MM.1S (cell line): ENCODE measurements at regions not wholly inside any gene's neighbourhood (a gene's known extent, or its start where the extent isn't known, plus 50 kb on each side); places are given as distances from the start of the nearest gene placed in this dataset.
"Not testable (repeated sequence)": the region's sequence is repeated elsewhere in the genome, so short reads cannot be mapped to it uniquely, and the experiment has no call there.

ENCODE experiments used
- DNase-seq: peaks from one replicate; pipeline ENCODE4 v3.0.0-alpha.2; 2015
- H2AFZ ChIP-seq: fragments of 300-600 bp; sonication (generic); 2 replicates; pipeline ENCODE4 v1.6.0; 2016; ENCODE audit warnings: antibody characterized with exemption, low read length
- H3F3A ChIP-seq: fragments of 300-600 bp; sonication (generic); 2 replicates; pipeline ENCODE4 v1.6.1; 2016; ENCODE audit warnings: mild to moderate bottlenecking, antibody characterized with exemption, low read length, moderate library complexity, mixed read lengths; ENCODE audit not compliant: insufficient read depth
- H3K27ac ChIP-seq: fragments of 300-600 bp; sonication (generic); 2 replicates; pipeline ENCODE4 v1.5.1; 2016; ENCODE audit warnings: mild to moderate bottlenecking, low read length
- H3K27me3 ChIP-seq: fragments of 300-600 bp; sonication (generic); replicated peaks from 2 replicates; pipeline ENCODE4 v1.6.0; 2016; ENCODE audit warnings: low read length; ENCODE audit not compliant: insufficient read depth
- H3K36me3 ChIP-seq: fragments of 300-600 bp; sonication (generic); replicated peaks from 2 replicates; pipeline ENCODE4 v1.6.1; 2016; ENCODE audit warnings: mild to moderate bottlenecking, low read length, mixed read lengths; ENCODE audit not compliant: insufficient read depth
- H3K4me1 ChIP-seq: fragments of 300-600 bp; sonication (generic); 2 replicates; pipeline ENCODE4 v1.6.1; 2016; ENCODE audit warnings: low read length, mixed read lengths
- H3K4me2 ChIP-seq: fragments of 300-600 bp; sonication (generic); 2 replicates; pipeline ENCODE4 v1.6.0; 2016; ENCODE audit warnings: low read depth, low read length
- H3K4me3 ChIP-seq: fragments of 300-600 bp; sonication (generic); 2 replicates; pipeline ENCODE4 v1.5.1; 2016; ENCODE audit warnings: low read length, mixed read lengths
- H3K79me2 ChIP-seq: fragments of 300-600 bp; sonication (generic); 2 replicates; pipeline ENCODE4 v1.6.1; 2016; ENCODE audit warnings: mixed run types, low read length, mixed read lengths
- H3K9ac ChIP-seq: fragments of 300-600 bp; sonication (generic); 2 replicates; pipeline ENCODE4 v1.6.1; 2016; ENCODE audit warnings: low read length, mixed read lengths
- H3K9me2 ChIP-seq: fragments of 300-600 bp; sonication (generic); replicated peaks from 2 replicates; pipeline ENCODE4 v1.6.1; 2016; ENCODE audit warnings: mild to moderate bottlenecking, low read length, mixed read lengths; ENCODE audit not compliant: insufficient read depth
- H3K9me3 ChIP-seq: fragments of 300-600 bp; sonication (generic); replicated peaks from 2 replicates; pipeline ENCODE4 v1.6.1; 2016; ENCODE audit warnings: mild to moderate bottlenecking, low read length, mixed read lengths; ENCODE audit not compliant: insufficient read depth
- H4K20me1 ChIP-seq: fragments of 300-600 bp; sonication (generic); 2 replicates; pipeline ENCODE4 v1.6.1; 2016; ENCODE audit warnings: mild to moderate bottlenecking, low read length, moderate library complexity, mixed read lengths; ENCODE audit not compliant: insufficient read depth
- EZH2 ChIP-seq: fragments of 300-600 bp; sonication (generic); optimal IDR thresholded peaks from 2 replicates; pipeline ENCODE3; 2017; ENCODE audit warnings: low read depth, mild to moderate bottlenecking, antibody characterized with exemption, low read length, mixed read lengths
- EZH2phosphoT487 ChIP-seq: fragments of 300-600 bp; sonication (generic); IDR thresholded peaks from 2 replicates; pipeline ENCODE4 v1.6.1; 2018; ENCODE audit warnings: antibody characterized with exemption, low read length
- TF ChIP-seq, protein P1 (sequence below): fragments of 300-600 bp; sonication (generic); IDR thresholded peaks from 2 replicates; pipeline ENCODE4 v1.5.1; 2016; ENCODE audit warnings: antibody characterized with exemption, low read length, mixed read lengths

DNA sequence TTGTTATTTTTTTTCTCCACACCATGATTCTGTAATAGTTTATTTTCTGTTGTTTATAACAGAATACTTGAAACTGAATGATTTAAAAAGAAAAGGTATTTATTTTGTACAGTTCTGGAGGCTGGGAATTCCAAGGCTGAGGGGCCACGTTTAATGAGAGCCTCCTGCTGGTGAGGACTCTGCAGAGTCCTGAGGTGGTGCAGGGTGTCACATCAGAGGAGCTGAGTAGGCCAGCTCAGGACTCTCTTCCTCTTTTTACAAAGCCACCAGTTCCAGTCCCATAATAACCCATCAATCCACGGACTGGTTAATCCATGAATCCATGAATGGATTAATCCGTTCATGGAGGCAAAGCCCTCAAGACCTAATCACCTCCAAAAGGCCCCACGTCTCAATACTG is 71.6 kb downstream of the TFAP2A start:
- Histone ChIP-seq H3K36me3 (no peaks in the 10 kb centered on the region), H3K9ac (no peak overlapping the region), H2AFZ (no peak overlapping the region), H3K4me1 (no peaks in the 10 kb centered on the region), H3K4me3 (no peak overlapping the region), H3K9me3 (no peaks in the 10 kb centered on the region), H3K27me3 (no peaks in the 10 kb centered on the region), H3K27ac (no peak overlapping the region), H3K79me2 (no peaks in the 10 kb centered on the region), H3K4me2 (no peak overlapping the region), H3K9me2 (no peaks in the 10 kb centered on the region), H3F3A (no peaks in the 10 kb centered on the region), H4K20me1 (no peaks in the 10 kb centered on the region)
- no peak for TF ChIP-seq EZH2phosphoT487
- TF ChIP-seq EZH2, result no peak
- TF ChIP-seq, protein P1, sequence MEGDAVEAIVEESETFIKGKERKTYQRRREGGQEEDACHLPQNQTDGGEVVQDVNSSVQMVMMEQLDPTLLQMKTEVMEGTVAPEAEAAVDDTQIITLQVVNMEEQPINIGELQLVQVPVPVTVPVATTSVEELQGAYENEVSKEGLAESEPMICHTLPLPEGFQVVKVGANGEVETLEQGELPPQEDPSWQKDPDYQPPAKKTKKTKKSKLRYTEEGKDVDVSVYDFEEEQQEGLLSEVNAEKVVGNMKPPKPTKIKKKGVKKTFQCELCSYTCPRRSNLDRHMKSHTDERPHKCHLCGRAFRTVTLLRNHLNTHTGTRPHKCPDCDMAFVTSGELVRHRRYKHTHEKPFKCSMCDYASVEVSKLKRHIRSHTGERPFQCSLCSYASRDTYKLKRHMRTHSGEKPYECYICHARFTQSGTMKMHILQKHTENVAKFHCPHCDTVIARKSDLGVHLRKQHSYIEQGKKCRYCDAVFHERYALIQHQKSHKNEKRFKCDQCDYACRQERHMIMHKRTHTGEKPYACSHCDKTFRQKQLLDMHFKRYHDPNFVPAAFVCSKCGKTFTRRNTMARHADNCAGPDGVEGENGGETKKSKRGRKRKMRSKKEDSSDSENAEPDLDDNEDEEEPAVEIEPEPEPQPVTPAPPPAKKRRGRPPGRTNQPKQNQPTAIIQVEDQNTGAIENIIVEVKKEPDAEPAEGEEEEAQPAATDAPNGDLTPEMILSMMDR, result no peak
- DNase-seq, result no peak

DNA sequence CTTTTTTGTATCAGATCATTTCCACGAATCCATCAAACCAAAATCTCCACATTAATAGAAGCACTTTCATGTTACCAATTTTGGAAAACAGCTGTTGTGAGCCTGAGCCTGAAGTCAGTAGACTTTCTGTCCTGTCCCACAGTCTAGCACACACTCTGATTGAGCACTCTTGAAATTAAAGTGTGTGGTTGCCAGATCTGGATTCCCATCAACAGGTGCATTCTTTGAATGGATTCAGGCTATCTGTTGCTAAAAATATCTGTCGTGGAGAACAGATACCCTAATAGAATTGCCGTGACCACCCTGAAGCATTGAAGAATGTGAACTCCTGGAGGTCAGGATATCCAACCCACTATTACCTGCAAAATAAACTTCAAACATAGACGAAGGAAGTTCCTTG is 73.3 kb downstream of the TFAP2A start:
- Histone ChIP-seq H3F3A (no peaks in the 10 kb centered on the region), H2AFZ (no peak overlapping the region), H3K9me2 (no peaks in the 10 kb centered on the region), H4K20me1 (no peaks in the 10 kb centered on the region), H3K27me3 (no peaks in the 10 kb centered on the region), H3K4me1 (no peaks in the 10 kb centered on the region), H3K4me2 (no peak overlapping the region), H3K27ac (no peak overlapping the region), H3K4me3 (no peak overlapping the region), H3K36me3 (no peaks in the 10 kb centered on the region), H3K9ac (no peak overlapping the region), H3K79me2 (no peaks in the 10 kb centered on the region), H3K9me3 (no peaks in the 10 kb centered on the region)
- DNase-seq, result no peak
- TF ChIP-seq EZH2phosphoT487 (no peak), EZH2 (no peak)
- TF ChIP-seq, protein P1, result no peak

DNA sequence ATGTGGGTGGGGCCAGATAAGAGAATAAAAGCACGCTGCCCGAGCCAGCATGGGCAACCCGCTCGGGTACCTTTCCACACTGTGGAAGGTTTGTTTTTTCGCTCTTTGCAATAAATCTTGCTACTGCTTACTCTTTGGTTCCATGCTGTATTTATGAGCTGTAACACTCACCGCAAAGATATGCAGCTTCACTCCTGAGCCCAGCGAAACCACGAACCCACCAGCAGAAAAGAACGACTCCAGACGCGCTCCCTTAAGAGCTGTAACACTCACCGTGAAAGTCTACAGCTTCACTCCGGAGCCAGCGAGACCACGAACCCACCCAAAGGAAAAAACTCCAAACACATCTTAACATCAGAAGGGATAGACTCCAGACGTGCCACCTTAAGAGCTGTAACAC is 76.7 kb downstream of the TFAP2A start:
- no peaks in the 10 kb centered on the region for H3K36me3 ChIP-seq
- no peak for DNase-seq
- no peak overlapping the region for H2AFZ ChIP-seq
- no peaks in the 10 kb centered on the region for H3K9me2 ChIP-seq
- H3K9ac ChIP-seq, result no peak overlapping the region
- no peak overlapping the region for H3K4me3 ChIP-seq
- H3K79me2 ChIP-seq, result no peaks in the 10 kb centered on the region
- H3K4me2 ChIP-seq, result no peak overlapping the region
- no peak overlapping the region for H3K27ac ChIP-seq
- H3K4me1 ChIP-seq, result no peaks in the 10 kb centered on the region
- no peaks in the 10 kb centered on the region for H4K20me1 ChIP-seq
- H3K9me3 ChIP-seq, result no peaks in the 10 kb centered on the region
- H3F3A ChIP-seq, result no peaks in the 10 kb centered on the region
- TF ChIP-seq EZH2, result no peak
- TF ChIP-seq, protein P1, result no peak
- TF ChIP-seq EZH2phosphoT487, result no peak
- no peaks in the 10 kb centered on the region for H3K27me3 ChIP-seq

DNA sequence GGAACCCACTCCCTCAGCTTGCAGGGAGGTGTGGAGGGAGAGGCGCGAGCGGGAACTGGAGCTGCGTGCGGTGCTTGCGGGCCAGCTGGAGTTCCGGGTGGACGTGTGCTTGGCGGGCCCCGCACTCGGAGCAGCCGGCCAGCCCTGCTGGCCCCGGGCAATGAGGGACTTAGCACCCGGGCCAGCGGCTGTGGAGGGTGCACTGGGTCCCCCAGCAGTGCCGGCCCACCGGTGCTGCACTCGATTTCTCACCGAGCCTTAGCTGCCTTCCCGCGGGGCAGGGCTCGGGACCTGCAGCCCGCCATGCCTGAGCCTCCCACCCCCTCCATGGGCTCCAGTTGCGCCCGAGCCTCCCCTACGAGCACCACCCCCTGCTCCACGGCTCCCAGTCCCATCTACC is 77.5 kb downstream of the TFAP2A start:
- not testable (repeated sequence) for H3K9me2 ChIP-seq, H3K4me3 ChIP-seq, H3K79me2 ChIP-seq, H3K4me1 ChIP-seq, H3K27ac ChIP-seq, H3K36me3 ChIP-seq, H3K9me3 ChIP-seq, H3F3A ChIP-seq, H3K9ac ChIP-seq, H3K4me2 ChIP-seq, DNase-seq, H4K20me1 ChIP-seq, H3K27me3 ChIP-seq, H2AFZ ChIP-seq
